ENCODE measurements at regions not wholly inside any gene's neighbourhood (a gene's known extent, or its start where the extent isn't known, plus 50 kb on each side); places are given as distances from the start of the nearest gene placed in this dataset.

DNA sequence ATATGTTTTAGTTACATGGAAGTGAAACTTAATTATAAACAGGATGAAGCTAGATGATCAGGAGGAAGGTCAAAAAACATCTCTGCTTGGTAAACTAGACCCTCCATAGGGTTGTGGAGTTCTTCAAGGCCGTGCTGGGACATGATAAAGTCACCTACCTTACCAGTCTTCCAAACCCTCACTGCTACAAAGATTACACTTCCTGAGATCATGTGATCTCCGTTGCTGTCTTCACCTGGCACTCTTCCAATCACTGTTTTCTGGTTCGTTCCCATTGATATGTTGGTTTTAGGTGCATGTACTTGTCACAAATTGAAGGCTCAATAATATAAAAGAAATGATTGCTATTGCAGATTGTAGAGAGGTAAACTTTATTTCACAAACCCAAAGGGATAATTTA is 161.5 kb upstream of the MAN1A1 start:
- H3K36me3 Mint-ChIP-seq (ENCODE audit: insufficient read depth, unreplicated experiment), result no peaks in the 10 kb centered on the region
- H3K27me3 Mint-ChIP-seq (ENCODE audit: insufficient read depth, unreplicated experiment), result no peaks in the 10 kb centered on the region
- POLR2A ChIA-PET, result no interaction called here
- intact Hi-C loops (cut with micrococcal nuclease), result no loop called here
- H3K4me1 Mint-ChIP-seq (ENCODE audit: insufficient read depth, unreplicated experiment), result no peaks in the 10 kb centered on the region
- no peak overlapping the region for H3K27ac Mint-ChIP-seq (ENCODE audit: low read depth, unreplicated experiment)
- TF ChIP-seq, protein P1, sequence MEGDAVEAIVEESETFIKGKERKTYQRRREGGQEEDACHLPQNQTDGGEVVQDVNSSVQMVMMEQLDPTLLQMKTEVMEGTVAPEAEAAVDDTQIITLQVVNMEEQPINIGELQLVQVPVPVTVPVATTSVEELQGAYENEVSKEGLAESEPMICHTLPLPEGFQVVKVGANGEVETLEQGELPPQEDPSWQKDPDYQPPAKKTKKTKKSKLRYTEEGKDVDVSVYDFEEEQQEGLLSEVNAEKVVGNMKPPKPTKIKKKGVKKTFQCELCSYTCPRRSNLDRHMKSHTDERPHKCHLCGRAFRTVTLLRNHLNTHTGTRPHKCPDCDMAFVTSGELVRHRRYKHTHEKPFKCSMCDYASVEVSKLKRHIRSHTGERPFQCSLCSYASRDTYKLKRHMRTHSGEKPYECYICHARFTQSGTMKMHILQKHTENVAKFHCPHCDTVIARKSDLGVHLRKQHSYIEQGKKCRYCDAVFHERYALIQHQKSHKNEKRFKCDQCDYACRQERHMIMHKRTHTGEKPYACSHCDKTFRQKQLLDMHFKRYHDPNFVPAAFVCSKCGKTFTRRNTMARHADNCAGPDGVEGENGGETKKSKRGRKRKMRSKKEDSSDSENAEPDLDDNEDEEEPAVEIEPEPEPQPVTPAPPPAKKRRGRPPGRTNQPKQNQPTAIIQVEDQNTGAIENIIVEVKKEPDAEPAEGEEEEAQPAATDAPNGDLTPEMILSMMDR (IDR thresholded peaks at IDR 0.05; ENCODE audit: unreplicated experiment), result no peak
- DNase-seq (ENCODE audit: unreplicated experiment), result no peak
- H3K4me3 Mint-ChIP-seq (ENCODE audit: unreplicated experiment), result no peak overlapping the region
- no peaks in the 10 kb centered on the region for H3K9me3 Mint-ChIP-seq (ENCODE audit: unreplicated experiment)
- CTCF ChIA-PET, result no interaction called here
- BruUV-seq (replicated peaks), result no TSS peak

DNA sequence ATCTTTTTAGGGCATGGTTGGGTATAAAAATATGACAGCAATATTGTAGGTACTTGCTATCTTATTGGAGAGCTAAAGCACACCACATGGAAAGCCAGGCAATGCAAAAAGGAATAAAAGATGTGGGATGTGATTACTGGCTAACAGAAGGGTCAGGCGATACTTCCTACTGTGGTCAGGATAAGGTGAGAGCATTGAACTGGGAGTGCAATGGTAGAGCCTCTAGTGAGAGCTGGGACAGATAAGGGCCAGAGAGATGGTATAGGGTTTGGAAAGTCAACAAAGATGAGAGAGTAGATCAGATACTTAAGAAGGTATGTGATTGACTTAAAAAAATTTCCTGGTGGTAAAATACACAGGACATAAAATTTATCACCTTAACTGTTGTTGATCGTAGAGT is 160.7 kb upstream of the MAN1A1 start:
- intact Hi-C loops (cut with micrococcal nuclease), result no loop called here
- CTCF ChIA-PET, result interaction anchor here (0.7 kb wide), 1 partner anchor 226 kb away, joined by 3 read pairs; no protein-coding TSS in a partner anchor
- Mint-ChIP-seq H3K27ac (ENCODE audit: low read depth, unreplicated experiment) (no peak overlapping the region), H3K36me3 (ENCODE audit: insufficient read depth, unreplicated experiment) (no peaks in the 10 kb centered on the region), H3K4me1 (ENCODE audit: insufficient read depth, unreplicated experiment) (no peaks in the 10 kb centered on the region), H3K9me3 (ENCODE audit: unreplicated experiment) (no peaks in the 10 kb centered on the region), H3K4me3 (ENCODE audit: unreplicated experiment) (no peak overlapping the region), H3K27me3 (ENCODE audit: insufficient read depth, unreplicated experiment) (no peaks in the 10 kb centered on the region)
- TF ChIP-seq, protein P1 (IDR thresholded peaks at IDR 0.05; ENCODE audit: unreplicated experiment), result no peak
- DNase-seq (ENCODE audit: unreplicated experiment), result no peak
- no TSS peak for BruUV-seq (replicated peaks)
- POLR2A ChIA-PET, result no interaction called here

DNA sequence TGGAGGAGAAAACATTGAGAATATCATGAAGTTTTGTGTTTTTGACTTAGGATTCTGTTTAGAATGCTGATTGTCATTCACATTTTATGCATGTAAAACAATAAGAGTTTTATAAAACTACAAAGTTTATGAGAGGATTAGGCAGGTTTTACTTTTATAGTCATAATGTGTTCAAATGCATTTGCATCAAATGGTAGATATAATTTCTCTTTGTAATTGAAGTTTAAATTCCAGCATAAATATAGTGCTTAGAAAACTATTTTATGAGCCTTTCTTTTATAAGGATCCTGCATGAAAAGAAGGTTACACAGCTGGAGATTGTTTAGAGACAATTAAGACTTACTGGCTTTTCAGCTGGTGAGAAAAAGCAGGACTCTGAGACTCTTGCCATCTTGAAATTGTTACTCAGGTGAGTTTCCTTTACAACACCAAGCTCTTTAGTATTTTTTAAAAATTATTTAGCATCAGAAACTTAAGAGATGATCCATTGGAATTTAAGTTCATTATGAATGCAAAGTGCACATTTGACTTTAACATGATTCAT is 157.1 kb upstream of the MAN1A1 start:
- no peak overlapping the region for H3K27ac Mint-ChIP-seq (ENCODE audit: low read depth, unreplicated experiment)

DNA sequence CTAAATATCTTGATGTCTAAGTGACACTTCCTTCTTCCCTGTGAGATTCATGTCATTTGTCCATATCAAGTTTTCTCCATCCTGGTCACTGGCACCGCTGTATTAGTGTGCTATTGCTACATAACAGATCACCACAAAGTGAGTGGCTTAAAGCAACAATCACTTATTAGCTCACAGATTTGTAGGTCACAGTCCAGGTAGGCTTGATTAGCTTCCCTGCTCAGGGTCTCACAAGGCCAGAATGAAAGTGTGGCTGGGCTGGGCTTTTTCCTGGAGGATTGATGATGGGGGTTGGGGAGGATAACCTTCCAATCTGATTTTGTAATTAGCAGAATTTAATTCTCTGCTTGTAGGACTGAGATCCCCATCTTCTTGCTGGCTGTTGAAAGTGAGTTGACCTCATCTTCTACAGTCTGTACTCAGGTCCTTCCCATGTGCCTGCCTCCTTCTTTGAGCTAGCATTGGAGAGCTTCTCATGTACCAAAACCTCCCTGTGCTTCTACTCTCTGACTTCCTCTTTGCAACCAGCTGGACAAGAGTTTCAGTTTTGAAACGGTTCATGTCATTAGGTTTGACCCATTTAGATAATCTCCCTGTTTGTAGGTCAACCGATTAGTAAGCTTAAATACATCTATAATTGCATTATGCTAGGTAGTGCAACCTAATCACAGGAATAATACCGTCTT is 152.4 kb upstream of the MAN1A1 start:
- Mint-ChIP-seq H3K27ac (ENCODE audit: low read depth, unreplicated experiment) (no peak overlapping the region), H3K4me1 (ENCODE audit: insufficient read depth, unreplicated experiment) (no peaks in the 10 kb centered on the region), H3K36me3 (ENCODE audit: insufficient read depth, unreplicated experiment) (no peaks in the 10 kb centered on the region), H3K27me3 (ENCODE audit: insufficient read depth, unreplicated experiment) (no peaks in the 10 kb centered on the region), H3K4me3 (ENCODE audit: unreplicated experiment) (no peak overlapping the region), H3K9me3 (ENCODE audit: unreplicated experiment) (no peaks in the 10 kb centered on the region)
- TF ChIP-seq, protein P1 (IDR thresholded peaks at IDR 0.05; ENCODE audit: unreplicated experiment), result no peak
- no TSS peak for BruUV-seq (replicated peaks)
- CTCF ChIA-PET, result interaction anchor here (0.6 kb wide), 1 partner anchor 36 kb away, joined by 4 read pairs; no protein-coding TSS in a partner anchor
- DNase-seq (ENCODE audit: unreplicated experiment), result no peak
- intact Hi-C loops (cut with micrococcal nuclease), result no loop called here
- POLR2A ChIA-PET, result no interaction called here

More for the DNA sequence above, 157.1 kb upstream of the MAN1A1 start:
- no TSS peak for BruUV-seq (replicated peaks)
- H3K4me1 Mint-ChIP-seq (ENCODE audit: insufficient read depth, unreplicated experiment), result no peaks in the 10 kb centered on the region
- intact Hi-C loops (cut with micrococcal nuclease), result no loop called here
- no peak overlapping the region for H3K4me3 Mint-ChIP-seq (ENCODE audit: unreplicated experiment)
- ChIA-PET POLR2A (no interaction called here), CTCF (interaction anchor here (0.6 kb wide), 1 partner anchor 27 kb away, joined by 3 read pairs; no protein-coding TSS in a partner anchor)
- H3K9me3 Mint-ChIP-seq (ENCODE audit: unreplicated experiment), result no peaks in the 10 kb centered on the region
- no peak for DNase-seq (ENCODE audit: unreplicated experiment)
- H3K36me3 Mint-ChIP-seq (ENCODE audit: insufficient read depth, unreplicated experiment), result no peaks in the 10 kb centered on the region
- TF ChIP-seq, protein P1 (IDR thresholded peaks at IDR 0.05; ENCODE audit: unreplicated experiment), result no peak
- no peaks in the 10 kb centered on the region for H3K27me3 Mint-ChIP-seq (ENCODE audit: insufficient read depth, unreplicated experiment)
